Endodermal cell (in vitro differentiated cells): ENCODE measurements at regions not wholly inside any gene's neighbourhood (a gene's known extent, or its start where the extent isn't known, plus 50 kb on each side); places are given as distances from the start of the nearest gene placed in this dataset.

Experiments
- DNase-seq: peaks from one replicate; pipeline ENCODE4 v3.0.0-alpha.2; 2017
- H3K27ac ChIP-seq: 2 replicates; pipeline ENCODE4 v1.5.1; 2013; ENCODE audit warnings: mild to moderate bottlenecking, low read depth, low read length, moderate library complexity
- H3K27me3 ChIP-seq: 2 replicates; pipeline ENCODE4 v1.6.1; 2013; ENCODE audit warnings: mild to moderate bottlenecking, low read length, moderate library complexity; ENCODE audit not compliant: insufficient read depth, control insufficient read depth, poor library complexity, severe bottlenecking
- H3K36me3 ChIP-seq: 2 replicates; pipeline ENCODE4 v1.7.0; 2013; ENCODE audit warnings: mild to moderate bottlenecking, low read length, moderate library complexity; ENCODE audit not compliant: control insufficient read depth, insufficient read depth
- H3K4me1 ChIP-seq: one replicate; pipeline ENCODE4 v1.7.0; 2013; ENCODE audit warnings: low read length; ENCODE audit not compliant: control insufficient read depth, insufficient read depth
- H3K4me3 ChIP-seq: 2 replicates; pipeline ENCODE4 v1.5.1; 2013; ENCODE audit warnings: mild to moderate bottlenecking, low read length, moderate library complexity
- H3K9ac ChIP-seq: 2 replicates; pipeline ENCODE4 v1.6.1; 2013; ENCODE audit warnings: mild to moderate bottlenecking, low read length, moderate library complexity; ENCODE audit not compliant: poor library complexity, severe bottlenecking; ENCODE audit errors: extremely low read depth
- H3K9me3 ChIP-seq: 2 replicates; pipeline ENCODE4 v1.6.1; 2013; ENCODE audit warnings: mild to moderate bottlenecking, low read length, moderate library complexity; ENCODE audit not compliant: control insufficient read depth
- H3K27ac Mint-ChIP-seq: 2 replicates; pipeline ENCODE4 v1.8.0; 2020; ENCODE audit warnings: mixed read lengths
- H3K27me3 Mint-ChIP-seq: 2 replicates; pipeline ENCODE4 v1.8.0; 2021; ENCODE audit warnings: mild to moderate bottlenecking, mixed read lengths; ENCODE audit not compliant: insufficient read depth
- H3K36me3 Mint-ChIP-seq: 2 replicates; pipeline ENCODE4 v1.8.0; 2020; ENCODE audit warnings: low read depth, mixed read lengths
- H3K4me1 Mint-ChIP-seq: 2 replicates; pipeline ENCODE4 v1.8.0; 2020; ENCODE audit warnings: mixed read lengths
- H3K4me3 Mint-ChIP-seq: 2 replicates; pipeline ENCODE4 v1.8.0; 2020; ENCODE audit warnings: mild to moderate bottlenecking, moderate library complexity, mixed read lengths
- H3K9me3 Mint-ChIP-seq: 2 replicates; pipeline ENCODE4 v1.8.0; 2020; ENCODE audit warnings: mild to moderate bottlenecking, mixed read lengths
- WGBS, 2 experiments: methylation state at CpG; one replicate each; pipeline versions ENCODE4 v1.1.5 to v1.1.7; 2013; ENCODE audit warnings: missing lambda C conversion rate in 2 of 2, mixed read lengths in 1 of 2; ENCODE audit not compliant: insufficient coverage in 1 of 2, insufficient read length in 1 of 2; 5-methylcytosine and 5-hydroxymethylcytosine counted together
- TF ChIP-seq, protein P1 (sequence below): fragments of 200-600 bp; sonication (generic); conservative IDR thresholded peaks from 2 replicates; pipeline ENCODE4 v1.5.0; 2021; ENCODE audit warnings: antibody characterized with exemption, mild to moderate bottlenecking

DNA sequence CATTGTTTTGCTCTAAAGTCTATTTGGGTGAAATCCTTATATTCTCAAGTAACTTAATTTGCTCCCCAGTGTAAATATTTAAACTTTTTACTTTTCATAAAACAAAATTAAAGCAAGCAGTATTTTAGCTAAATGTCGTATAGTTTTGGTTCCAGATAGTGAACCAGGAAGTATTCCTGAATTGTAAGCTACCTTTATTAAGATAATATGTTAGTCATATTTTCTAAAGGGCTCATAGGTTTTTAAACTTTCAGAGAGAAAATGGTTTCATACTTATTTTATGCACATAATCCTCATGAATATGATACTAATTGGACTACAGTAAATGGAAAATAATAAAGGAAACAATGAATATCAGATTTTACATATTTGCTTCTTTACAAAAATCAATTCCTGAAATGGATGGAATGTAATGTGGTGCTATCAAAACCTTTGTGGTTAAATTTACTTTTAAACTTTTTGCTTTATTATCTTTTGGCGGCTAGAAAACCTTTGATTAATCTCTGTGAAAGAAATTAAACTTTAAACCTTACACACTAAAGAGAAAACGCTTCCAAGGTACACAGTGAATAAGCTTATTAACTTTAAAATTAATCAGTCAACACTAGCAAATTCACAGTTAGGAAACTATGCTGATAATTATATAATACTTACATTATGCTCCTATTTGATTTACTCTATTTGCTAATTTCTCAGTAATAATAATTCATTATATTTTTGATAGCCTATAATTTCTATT, 76.6 kb upstream of the RHOBTB1 start:
- no peaks in the 10 kb centered on the region for H3K9me3 Mint-ChIP-seq
- H3K36me3 ChIP-seq = no peaks in the 10 kb centered on the region
- H3K27ac Mint-ChIP-seq = no peak overlapping the region
- TF ChIP-seq, protein P1, sequence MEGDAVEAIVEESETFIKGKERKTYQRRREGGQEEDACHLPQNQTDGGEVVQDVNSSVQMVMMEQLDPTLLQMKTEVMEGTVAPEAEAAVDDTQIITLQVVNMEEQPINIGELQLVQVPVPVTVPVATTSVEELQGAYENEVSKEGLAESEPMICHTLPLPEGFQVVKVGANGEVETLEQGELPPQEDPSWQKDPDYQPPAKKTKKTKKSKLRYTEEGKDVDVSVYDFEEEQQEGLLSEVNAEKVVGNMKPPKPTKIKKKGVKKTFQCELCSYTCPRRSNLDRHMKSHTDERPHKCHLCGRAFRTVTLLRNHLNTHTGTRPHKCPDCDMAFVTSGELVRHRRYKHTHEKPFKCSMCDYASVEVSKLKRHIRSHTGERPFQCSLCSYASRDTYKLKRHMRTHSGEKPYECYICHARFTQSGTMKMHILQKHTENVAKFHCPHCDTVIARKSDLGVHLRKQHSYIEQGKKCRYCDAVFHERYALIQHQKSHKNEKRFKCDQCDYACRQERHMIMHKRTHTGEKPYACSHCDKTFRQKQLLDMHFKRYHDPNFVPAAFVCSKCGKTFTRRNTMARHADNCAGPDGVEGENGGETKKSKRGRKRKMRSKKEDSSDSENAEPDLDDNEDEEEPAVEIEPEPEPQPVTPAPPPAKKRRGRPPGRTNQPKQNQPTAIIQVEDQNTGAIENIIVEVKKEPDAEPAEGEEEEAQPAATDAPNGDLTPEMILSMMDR = no peak
- no peak overlapping the region for H3K4me3 ChIP-seq
- no peaks in the 10 kb centered on the region for H3K36me3 Mint-ChIP-seq
- H3K27ac ChIP-seq = no peak overlapping the region
- DNase-seq = no peak
- no peaks in the 10 kb centered on the region for H3K27me3 ChIP-seq
- no peak overlapping the region for H3K4me3 Mint-ChIP-seq
- no peaks in the 10 kb centered on the region for H3K27me3 Mint-ChIP-seq
- no peaks in the 10 kb centered on the region for H3K4me1 Mint-ChIP-seq
- no peaks in the 10 kb centered on the region for H3K4me1 ChIP-seq
- H3K9me3 ChIP-seq = no peaks in the 10 kb centered on the region
- WGBS, 2 experiments = 100% methylated on average over 3 of the region's 3 CpGs; no CpG with 5 or more reads in 1 of the 2 experiments
- no peak overlapping the region for H3K9ac ChIP-seq

DNA sequence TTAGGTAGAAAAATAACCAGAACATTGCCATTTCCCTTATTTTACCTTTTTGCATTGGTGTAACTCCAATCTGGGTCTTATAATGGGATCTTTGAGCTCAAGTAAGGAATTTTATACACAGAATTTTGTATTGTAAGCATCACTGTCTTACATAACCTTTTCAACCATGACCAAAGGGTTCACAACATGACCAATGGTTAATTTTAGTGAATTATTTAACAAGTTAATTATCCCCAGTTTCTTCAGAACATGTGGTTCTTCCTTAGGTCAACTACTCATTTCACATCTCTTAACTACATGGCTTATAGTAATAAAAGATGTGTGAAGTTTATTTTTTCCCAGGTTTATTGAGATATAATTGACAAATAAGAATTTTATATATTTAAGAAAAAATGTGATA, 74.2 kb upstream of the RHOBTB1 start:
- H3K9me3 Mint-ChIP-seq = no peaks in the 10 kb centered on the region
- no peak overlapping the region for H3K4me3 Mint-ChIP-seq
- Histone ChIP-seq H3K36me3 (no peaks in the 10 kb centered on the region), H3K9me3 (no peaks in the 10 kb centered on the region), H3K9ac (no peak overlapping the region), H3K27ac (no peak overlapping the region), H3K4me1 (no peaks in the 10 kb centered on the region), H3K4me3 (no peak overlapping the region), H3K27me3 (no peaks in the 10 kb centered on the region)
- no peak for DNase-seq
- no peaks in the 10 kb centered on the region for H3K27me3 Mint-ChIP-seq
- no peak overlapping the region for H3K27ac Mint-ChIP-seq
- TF ChIP-seq, protein P1 = no peak
- H3K36me3 Mint-ChIP-seq = no peaks in the 10 kb centered on the region
- H3K4me1 Mint-ChIP-seq = no peaks in the 10 kb centered on the region

- Mint-ChIP-seq H3K9me3 (no peaks in the 10 kb centered on the region), H3K4me1 (no peaks in the 10 kb centered on the region), H3K36me3 (no peaks in the 10 kb centered on the region), H3K27me3 (no peaks in the 10 kb centered on the region), H3K27ac (no peak overlapping the region), H3K4me3 (no peak overlapping the region)
- no peaks in the 10 kb centered on the region for H3K9me3 ChIP-seq
- no peak for DNase-seq
- H3K27ac ChIP-seq = no peak overlapping the region
- TF ChIP-seq, protein P1 = no peak
- no peaks in the 10 kb centered on the region for H3K4me1 ChIP-seq
- no peaks in the 10 kb centered on the region for H3K27me3 ChIP-seq
- 92% methylated on average over 1 of the region's 1 CpG; no CpG with 5 or more reads in 1 of the 2 experiments for WGBS, 2 experiments
- H3K36me3 ChIP-seq = no peaks in the 10 kb centered on the region
- no peak overlapping the region for H3K4me3 ChIP-seq
- no peak overlapping the region for H3K9ac ChIP-seq
These were observed 72.6 kb upstream of the RHOBTB1 start for GRCh38 chr10:61016630-61017029.
